HepG2 (cell line): ENCODE measurements at regions not wholly inside any gene's neighbourhood (a gene's known extent, or its start where the extent isn't known, plus 50 kb on each side); places are given as distances from the start of the nearest gene placed in this dataset.

Experiments
- ATAC-seq: fragments of 200-7000 bp; cut with Tn5 transposase; 3 replicates; pipeline ENCODE4 v1.9.1; 2020; ENCODE audit warnings: mild to moderate bottlenecking, moderate library complexity
- BruUV-seq: library from RNA; stranded (reverse); fragments of 400-500 nt; replicated peaks from 2 replicates; lab custom pipeline; 2021; lab: Mats Ljungman, UMichigan
- CTCF ChIA-PET: fragments of 300-600 bp; formaldehyde crosslinking; extraction: SDS; loops from one replicate; lab custom pipeline; 2021; ENCODE audit warnings: low total read pairs, inconsistent platforms, low intra/inter-chr PET ratio; lab: Yijun Ruan, JAX
- POLR2A ChIA-PET: fragments of 350-600 bp; sonication (Branson Sonifier 250); formaldehyde crosslinking; loops from one replicate; lab custom pipeline; 2020; ENCODE audit warnings: antibody characterized with exemption, inconsistent platforms; lab: Yijun Ruan, JAX
- DNase-seq: peaks from one replicate; pipeline ENCODE4 v3.0.0-alpha.2; 2015; ENCODE audit warnings: low spot score
- FAIRE-seq: peaks from 3 replicates; lab custom pipeline; 2011; peaks lifted over from hg19 to GRCh38; lab: Jason Lieb, UNC
- H2AFZ ChIP-seq: one replicate; pipeline ENCODE4 v1.6.1; 2011; ENCODE audit warnings: low read length, inconsistent platforms
- H3K27ac ChIP-seq: fragments of 300-600 bp; 3 replicates; pipeline ENCODE4 v1.8.0; 2011; ENCODE audit warnings: mixed run types, mild to moderate bottlenecking, mixed read lengths, low read length, inconsistent platforms; ENCODE audit not compliant: insufficient read depth; ENCODE audit errors: extremely low read length
- H3K27me3 ChIP-seq, 2 experiments: fragments of 200-600 bp in 1 of 2; 2 replicates in 1 of 2; 3 replicates in 1 of 2; pipeline versions ENCODE4 v1.6.0 to v1.8.0; 2011; ENCODE audit warnings: low read length in 2 of 2, mild to moderate bottlenecking in 2 of 2, moderate library complexity in 2 of 2, inconsistent platforms in 1 of 2; ENCODE audit not compliant: insufficient read depth in 2 of 2, control insufficient read depth in 1 of 2
- H3K36me3 ChIP-seq, 2 experiments: fragments of 200-600 bp in 1 of 2; replicated peaks in 1 of 2; 2 replicates in 1 of 2; 3 replicates in 1 of 2; pipeline versions ENCODE4 v1.5.1 to v1.8.0; 2011; ENCODE audit warnings: low read length in 2 of 2, inconsistent platforms in 1 of 2; ENCODE audit not compliant: insufficient read depth in 2 of 2, control insufficient read depth in 1 of 2
- H3K4me1 ChIP-seq: 2 replicates; pipeline ENCODE4 v1.5.1; 2012; ENCODE audit warnings: low read length, inconsistent platforms; ENCODE audit not compliant: insufficient read depth
- H3K4me2 ChIP-seq: 2 replicates; pipeline ENCODE4 v1.6.0; 2011; ENCODE audit warnings: low read depth, low read length, inconsistent platforms
- H3K4me3 ChIP-seq, 3 experiments: fragments of 200-600 bp in 1 of 3; sonication (generic), shearing (Covaris generic) in 1 of 3; replicated peaks in 1 of 3; 2 replicates each; pipeline ENCODE4 v1.5.1; 2011 to 2016; ENCODE audit warnings: low read length in 3 of 3, inconsistent platforms in 2 of 3, low read depth in 2 of 3, mild to moderate bottlenecking in 2 of 3, control low read depth in 1 of 3, mixed read lengths in 1 of 3; ENCODE audit not compliant: insufficient read depth in 1 of 3
- H3K79me2 ChIP-seq: one replicate; pipeline ENCODE4 v1.6.1; 2011; ENCODE audit warnings: low read length, inconsistent platforms; ENCODE audit not compliant: insufficient read depth
- H3K9ac ChIP-seq: 2 replicates; pipeline ENCODE4 v1.6.0; 2011; ENCODE audit warnings: mild to moderate bottlenecking, low read depth, low read length, inconsistent platforms; ENCODE audit not compliant: insufficient read depth
- H3K9me3 ChIP-seq: 2 replicates; pipeline ENCODE4 v1.5.1; 2012; ENCODE audit warnings: mild to moderate bottlenecking, low read length
- H4K20me1 ChIP-seq: 2 replicates; pipeline ENCODE4 v1.6.0; 2011; ENCODE audit warnings: inconsistent platforms, mild to moderate bottlenecking, low read length, moderate library complexity; ENCODE audit not compliant: insufficient read depth
- FOSL2 ChIP-seq: sonication (generic); formaldehyde crosslinking; IDR thresholded peaks from 2 replicates; pipeline ENCODE4 v1.4.0; 2020; ENCODE audit warnings: missing genetic modification reagents
- KMT2B ChIP-seq: IDR thresholded peaks from 2 replicates; pipeline ENCODE4 v1.6.1; 2016; ENCODE audit warnings: missing genetic modification reagents, missing compliant biosample characterization
- MED13 ChIP-seq: sonication (generic); formaldehyde crosslinking; IDR thresholded peaks from 2 replicates; pipeline ENCODE4 v1.5.0; 2020; ENCODE audit warnings: missing genetic modification reagents
- PRDM15 ChIP-seq: sonication (generic); formaldehyde crosslinking; IDR thresholded peaks from 2 replicates; pipeline ENCODE4 v1.4.0; 2020; ENCODE audit warnings: missing genetic modification reagents
- PRPF4 ChIP-seq: fragments of 200-400 bp; formaldehyde crosslinking; IDR thresholded peaks from 2 replicates; pipeline ENCODE4 v1.6.1; 2016; ENCODE audit warnings: low read length, low read depth; ENCODE audit not compliant: poor library complexity, severe bottlenecking
- TERF1 ChIP-seq: sonication (generic); formaldehyde crosslinking; IDR thresholded peaks from 2 replicates; pipeline ENCODE4 v1.8.0; 2022; ENCODE audit warnings: mild to moderate bottlenecking, missing genetic modification reagents, moderate library complexity
- TIGD3 ChIP-seq: sonication (generic); formaldehyde crosslinking; IDR thresholded peaks from 2 replicates; pipeline ENCODE4 v1.5.1; 2020; ENCODE audit warnings: mild to moderate bottlenecking, missing genetic modification reagents, borderline replicate concordance
- ZC3H13 ChIP-seq: sonication (generic); formaldehyde crosslinking; IDR thresholded peaks from 2 replicates; pipeline ENCODE4 v1.8.1; 2023; ENCODE audit warnings: mild to moderate bottlenecking, missing genetic modification reagents, moderate library complexity
- ZC3H4 ChIP-seq: sonication (generic); formaldehyde crosslinking; IDR thresholded peaks from 2 replicates; pipeline ENCODE4 v1.4.0; 2020; ENCODE audit warnings: missing genetic modification reagents, borderline replicate concordance
- WGBS: methylation state at CpG from one replicate; pipeline ENCODE4 v1.1.6; 2017; ENCODE audit warnings: low lambda C conversion rate; 5-methylcytosine and 5-hydroxymethylcytosine counted together
- in situ Hi-C: cut with HindIII; loops from 2 replicates; pipeline ENCODE4 v1.10.0; 2017; ENCODE audit warnings: low pct_unique_long_range_greater_than_20kb; ENCODE audit not compliant: extremely low pct_ligation_motif_present
- intact Hi-C: fragments of 100-400 bp; cut with micrococcal nuclease; formaldehyde crosslinking; loops from one replicate; pipeline ENCODE4 v1.10.0; 2022; ENCODE audit not compliant: unreplicated experiment
- TF ChIP-seq, protein P1 (sequence below): sonication (generic); formaldehyde crosslinking; IDR thresholded peaks from 2 replicates; pipeline ENCODE4 v1.5.1; 2020; ENCODE audit warnings: mild to moderate bottlenecking, missing genetic modification reagents, moderate library complexity

- ChIA-PET CTCF (no interaction called here), POLR2A (no interaction called here)
- WGBS, result 5% methylated on average over 1 of the region's 1 CpG
- FAIRE-seq, result no peak
- intact Hi-C loops (no loop called here), in situ Hi-C loops (no loop called here)
- Histone ChIP-seq H3K36me3 (no peaks in the 10 kb centered on the region), H3K4me1 (no peaks in the 10 kb centered on the region), H3K4me3 (no peak overlapping the region), H3K9ac (no peak overlapping the region), H3K79me2 (no peaks in the 10 kb centered on the region), H4K20me1 (no peaks in the 10 kb centered on the region), H3K27me3 (no peaks in the 10 kb centered on the region), H2AFZ (no peak overlapping the region), H3K4me2 (no peak overlapping the region), H3K27ac (no peak overlapping the region), H3K9me3 (no peaks in the 10 kb centered on the region)
- no peak for ATAC-seq
- TF ChIP-seq PRPF4, result no peak
- TF ChIP-seq KMT2B, result no peak
- no peak for TF ChIP-seq PRDM15 (CRISPR knock-in tag)
- no peak for TF ChIP-seq TIGD3
- TF ChIP-seq ZC3H13, result no peak
- no peak for TF ChIP-seq TERF1 (CRISPR knock-in tag)
- no peak for TF ChIP-seq ZC3H4 (CRISPR knock-in tag)
- TF ChIP-seq, protein P1, sequence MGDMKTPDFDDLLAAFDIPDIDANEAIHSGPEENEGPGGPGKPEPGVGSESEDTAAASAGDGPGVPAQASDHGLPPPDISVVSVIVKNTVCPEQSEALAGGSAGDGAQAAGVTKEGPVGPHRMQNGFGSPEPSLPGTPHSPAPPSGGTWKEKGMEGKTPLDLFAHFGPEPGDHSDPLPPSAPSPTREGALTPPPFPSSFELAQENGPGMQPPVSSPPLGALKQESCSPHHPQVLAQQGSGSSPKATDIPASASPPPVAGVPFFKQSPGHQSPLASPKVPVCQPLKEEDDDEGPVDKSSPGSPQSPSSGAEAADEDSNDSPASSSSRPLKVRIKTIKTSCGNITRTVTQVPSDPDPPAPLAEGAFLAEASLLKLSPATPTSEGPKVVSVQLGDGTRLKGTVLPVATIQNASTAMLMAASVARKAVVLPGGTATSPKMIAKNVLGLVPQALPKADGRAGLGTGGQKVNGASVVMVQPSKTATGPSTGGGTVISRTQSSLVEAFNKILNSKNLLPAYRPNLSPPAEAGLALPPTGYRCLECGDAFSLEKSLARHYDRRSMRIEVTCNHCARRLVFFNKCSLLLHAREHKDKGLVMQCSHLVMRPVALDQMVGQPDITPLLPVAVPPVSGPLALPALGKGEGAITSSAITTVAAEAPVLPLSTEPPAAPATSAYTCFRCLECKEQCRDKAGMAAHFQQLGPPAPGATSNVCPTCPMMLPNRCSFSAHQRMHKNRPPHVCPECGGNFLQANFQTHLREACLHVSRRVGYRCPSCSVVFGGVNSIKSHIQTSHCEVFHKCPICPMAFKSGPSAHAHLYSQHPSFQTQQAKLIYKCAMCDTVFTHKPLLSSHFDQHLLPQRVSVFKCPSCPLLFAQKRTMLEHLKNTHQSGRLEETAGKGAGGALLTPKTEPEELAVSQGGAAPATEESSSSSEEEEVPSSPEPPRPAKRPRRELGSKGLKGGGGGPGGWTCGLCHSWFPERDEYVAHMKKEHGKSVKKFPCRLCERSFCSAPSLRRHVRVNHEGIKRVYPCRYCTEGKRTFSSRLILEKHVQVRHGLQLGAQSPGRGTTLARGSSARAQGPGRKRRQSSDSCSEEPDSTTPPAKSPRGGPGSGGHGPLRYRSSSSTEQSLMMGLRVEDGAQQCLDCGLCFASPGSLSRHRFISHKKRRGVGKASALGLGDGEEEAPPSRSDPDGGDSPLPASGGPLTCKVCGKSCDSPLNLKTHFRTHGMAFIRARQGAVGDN (CRISPR knock-in tag), result no peak
- TF ChIP-seq FOSL2 (CRISPR knock-in tag), result no peak
- TF ChIP-seq MED13 (CRISPR knock-in tag), result no peak
- no peak for DNase-seq
- BruUV-seq, result no TSS peak
Observed at GRCh38 chr3:102688556-102688930, 253.7 kb downstream of the ZPLD1 start.
